Esophagus muscularis mucosa (tissue), 4 donors: ENCODE measurements at regions not wholly inside any gene's neighbourhood (a gene's known extent, or its start where the extent isn't known, plus 50 kb on each side); places are given as distances from the start of the nearest gene placed in this dataset.

Source experiments
- EP300 ChIP-seq: sonication (generic); formaldehyde crosslinking; IDR thresholded peaks from one replicate; pipeline ENCODE4 v1.6.1; 2017; ENCODE audit warnings: antibody characterized with exemption
- POLR2AphosphoS5 ChIP-seq, 2 donors: sonication (generic); formaldehyde crosslinking; IDR thresholded peaks; one replicate each; pipeline ENCODE4 v1.6.1; 2017; ENCODE audit warnings: antibody characterized with exemption in 2 of 2
- TF ChIP-seq, protein P1 (sequence below), 3 experiments: fragments of 200-600 bp in 2 of 3; fragments of 450-650 bp in 1 of 3; sonication (generic) in 2 of 3; IDR thresholded peaks; one replicate each; pipeline ENCODE4 v1.5.1; 2017 to 2019; ENCODE audit warnings: antibody characterized with exemption in 3 of 3, mild to moderate bottlenecking in 2 of 3, moderate library complexity in 1 of 3

DNA sequence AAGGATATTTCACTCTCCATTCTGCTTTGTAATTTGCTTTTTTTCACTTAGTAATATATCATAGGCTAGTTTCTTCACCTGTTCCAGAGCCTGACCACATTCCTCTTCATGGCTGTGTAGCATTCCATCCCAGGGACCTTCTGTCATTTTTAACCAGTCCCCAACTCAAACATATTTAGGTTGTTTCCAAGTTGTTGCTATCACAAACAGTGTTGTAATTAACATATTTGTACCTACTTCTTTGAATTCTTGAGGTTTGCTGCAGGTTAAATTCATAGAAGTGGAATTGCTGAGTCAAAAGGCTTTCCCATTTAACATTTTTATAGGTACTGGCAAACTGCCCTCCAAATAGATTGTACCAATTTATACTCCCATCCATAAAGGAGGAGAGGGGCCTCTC, 65.1 kb upstream of the MED9 start:
- TF ChIP-seq, protein P1, sequence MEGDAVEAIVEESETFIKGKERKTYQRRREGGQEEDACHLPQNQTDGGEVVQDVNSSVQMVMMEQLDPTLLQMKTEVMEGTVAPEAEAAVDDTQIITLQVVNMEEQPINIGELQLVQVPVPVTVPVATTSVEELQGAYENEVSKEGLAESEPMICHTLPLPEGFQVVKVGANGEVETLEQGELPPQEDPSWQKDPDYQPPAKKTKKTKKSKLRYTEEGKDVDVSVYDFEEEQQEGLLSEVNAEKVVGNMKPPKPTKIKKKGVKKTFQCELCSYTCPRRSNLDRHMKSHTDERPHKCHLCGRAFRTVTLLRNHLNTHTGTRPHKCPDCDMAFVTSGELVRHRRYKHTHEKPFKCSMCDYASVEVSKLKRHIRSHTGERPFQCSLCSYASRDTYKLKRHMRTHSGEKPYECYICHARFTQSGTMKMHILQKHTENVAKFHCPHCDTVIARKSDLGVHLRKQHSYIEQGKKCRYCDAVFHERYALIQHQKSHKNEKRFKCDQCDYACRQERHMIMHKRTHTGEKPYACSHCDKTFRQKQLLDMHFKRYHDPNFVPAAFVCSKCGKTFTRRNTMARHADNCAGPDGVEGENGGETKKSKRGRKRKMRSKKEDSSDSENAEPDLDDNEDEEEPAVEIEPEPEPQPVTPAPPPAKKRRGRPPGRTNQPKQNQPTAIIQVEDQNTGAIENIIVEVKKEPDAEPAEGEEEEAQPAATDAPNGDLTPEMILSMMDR (IDR thresholded peaks at IDR 0.05), result no peak
- no peak for TF ChIP-seq EP300
- TF ChIP-seq POLR2AphosphoS5 (IDR thresholded peaks at IDR 0.05), result no peak
